ENCODE measurements at regions not wholly inside any gene's neighbourhood (a gene's known extent, or its start where the extent isn't known, plus 50 kb on each side); places are given as distances from the start of the nearest gene placed in this dataset.

GRCh38 chr1:168631671-168632400 lies 55.4 kb downstream of the XCL1 start:
- DNase-seq = no peak

DNA sequence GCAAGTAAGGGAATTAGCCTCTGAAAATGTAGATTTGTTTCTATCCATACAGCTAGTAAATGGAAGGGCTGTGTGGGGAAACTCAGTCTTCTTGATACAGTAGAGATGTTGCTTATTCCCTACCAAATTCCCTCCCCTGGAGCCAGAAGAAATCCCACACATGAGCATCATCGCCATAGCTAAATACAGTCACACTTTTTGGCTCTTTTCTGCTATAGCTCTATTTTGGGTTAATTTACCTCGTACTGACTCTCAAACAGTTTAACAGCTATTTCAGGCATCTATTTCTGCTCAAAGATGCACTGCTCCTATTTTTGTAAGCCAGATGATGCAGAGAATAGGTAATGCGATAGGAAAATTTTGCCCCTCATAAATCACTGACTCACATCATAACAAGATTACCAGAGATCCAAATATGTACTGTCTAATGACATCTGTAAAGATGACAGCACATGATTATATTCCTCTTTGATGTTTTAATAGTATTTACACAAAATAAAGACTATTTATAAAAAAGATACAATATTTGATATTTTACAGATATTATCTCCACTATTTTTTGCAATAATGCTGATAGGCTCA lies 58.6 kb downstream of the XCL1 start:
- no peak for DNase-seq

GRCh38 chr1:168636200-168636599 lies 59.8 kb downstream of the XCL1 start:
- peak; percentile 3 to 10 for DNase-seq

- DNase-seq = no peak
Measured at GRCh38 chr1:168636642-168637111, 60.3 kb downstream of the XCL1 start.

GRCh38 chr1:168637350-168637991 lies 61.1 kb downstream of the XCL1 start:
- peak; percentile 67 to 81 for DNase-seq

GRCh38 chr1:168638884-168639283 lies 62.5 kb downstream of the XCL1 start:
- no peak for DNase-seq

- no peak for DNase-seq
Measured at GRCh38 chr1:168640182-168640581, 63.8 kb downstream of the XCL1 start.

- DNase-seq = no peak
Measured at GRCh38 chr1:168640836-168641235, 64.4 kb downstream of the XCL1 start.

GRCh38 chr1:168643152-168643551 lies 66.7 kb downstream of the XCL1 start:
- no peak for DNase-seq
